ENCODE measurements at regions not wholly inside any gene's neighbourhood (a gene's known extent, or its start where the extent isn't known, plus 50 kb on each side); places are given as distances from the start of the nearest gene placed in this dataset.

DNA sequence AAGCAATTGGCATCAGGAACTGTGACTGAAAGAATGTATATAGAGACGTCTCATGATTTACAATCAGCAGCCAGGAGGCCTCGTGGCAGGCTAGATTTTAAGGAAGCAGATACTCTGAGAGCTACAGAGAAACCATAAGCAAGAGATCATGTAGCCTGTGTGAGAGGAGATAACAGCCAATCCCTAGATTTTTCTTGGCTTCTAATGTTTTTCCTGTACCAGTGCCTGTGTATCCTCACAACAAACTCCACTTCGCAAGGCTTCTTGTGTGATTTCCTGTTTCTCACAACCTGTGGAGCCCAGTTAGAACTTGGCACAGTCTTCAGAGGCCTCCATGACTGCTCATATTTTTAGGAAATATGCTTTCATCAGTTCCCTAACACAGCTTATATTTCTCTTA, 147.9 kb downstream of the PTCHD1 start:
- H3K9me3 ChIP-seq: no peaks in the 10 kb centered on the region
- no peaks in the 10 kb centered on the region for H3K36me3 ChIP-seq
- H3K27me3 ChIP-seq: peaks cover 0 to 3% of the 10 kb centered on the region in 2 donors
- DNase-seq (ENCODE audit: low spot score in 2 of 2): no peak
- TF ChIP-seq, protein P1, sequence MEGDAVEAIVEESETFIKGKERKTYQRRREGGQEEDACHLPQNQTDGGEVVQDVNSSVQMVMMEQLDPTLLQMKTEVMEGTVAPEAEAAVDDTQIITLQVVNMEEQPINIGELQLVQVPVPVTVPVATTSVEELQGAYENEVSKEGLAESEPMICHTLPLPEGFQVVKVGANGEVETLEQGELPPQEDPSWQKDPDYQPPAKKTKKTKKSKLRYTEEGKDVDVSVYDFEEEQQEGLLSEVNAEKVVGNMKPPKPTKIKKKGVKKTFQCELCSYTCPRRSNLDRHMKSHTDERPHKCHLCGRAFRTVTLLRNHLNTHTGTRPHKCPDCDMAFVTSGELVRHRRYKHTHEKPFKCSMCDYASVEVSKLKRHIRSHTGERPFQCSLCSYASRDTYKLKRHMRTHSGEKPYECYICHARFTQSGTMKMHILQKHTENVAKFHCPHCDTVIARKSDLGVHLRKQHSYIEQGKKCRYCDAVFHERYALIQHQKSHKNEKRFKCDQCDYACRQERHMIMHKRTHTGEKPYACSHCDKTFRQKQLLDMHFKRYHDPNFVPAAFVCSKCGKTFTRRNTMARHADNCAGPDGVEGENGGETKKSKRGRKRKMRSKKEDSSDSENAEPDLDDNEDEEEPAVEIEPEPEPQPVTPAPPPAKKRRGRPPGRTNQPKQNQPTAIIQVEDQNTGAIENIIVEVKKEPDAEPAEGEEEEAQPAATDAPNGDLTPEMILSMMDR (IDR thresholded peaks at IDR 0.05): no peak
- H3K27ac ChIP-seq: no peak overlapping the region
- H3K4me3 ChIP-seq: no peak overlapping the region
- intact Hi-C loops (cut with DNase I; ENCODE audit: low total_unique reads): no loop called here
- no peaks in the 10 kb centered on the region for H3K4me1 ChIP-seq

DNA sequence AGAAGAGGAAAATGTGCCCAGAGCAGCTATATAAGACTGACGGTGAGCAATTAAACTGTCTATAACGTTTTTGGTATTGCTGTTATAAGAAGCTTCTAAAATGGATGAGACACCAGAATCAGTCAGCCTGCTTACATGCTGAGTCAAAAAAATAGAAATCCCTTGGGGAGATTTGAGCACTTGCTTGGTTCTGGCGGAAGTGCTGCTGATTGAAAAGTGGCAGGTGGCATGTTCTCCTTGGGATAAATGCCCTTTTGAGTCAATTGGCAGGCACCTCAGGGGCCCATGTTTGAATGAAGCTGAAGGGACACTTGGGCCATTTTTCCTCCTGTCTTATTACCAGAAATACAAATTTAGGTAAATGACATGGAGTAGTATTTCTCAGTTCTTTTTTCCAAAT, 148.7 kb downstream of the PTCHD1 start:
- Histone ChIP-seq H3K27ac (no peak overlapping the region), H3K9me3 (no peaks in the 10 kb centered on the region)

DNA sequence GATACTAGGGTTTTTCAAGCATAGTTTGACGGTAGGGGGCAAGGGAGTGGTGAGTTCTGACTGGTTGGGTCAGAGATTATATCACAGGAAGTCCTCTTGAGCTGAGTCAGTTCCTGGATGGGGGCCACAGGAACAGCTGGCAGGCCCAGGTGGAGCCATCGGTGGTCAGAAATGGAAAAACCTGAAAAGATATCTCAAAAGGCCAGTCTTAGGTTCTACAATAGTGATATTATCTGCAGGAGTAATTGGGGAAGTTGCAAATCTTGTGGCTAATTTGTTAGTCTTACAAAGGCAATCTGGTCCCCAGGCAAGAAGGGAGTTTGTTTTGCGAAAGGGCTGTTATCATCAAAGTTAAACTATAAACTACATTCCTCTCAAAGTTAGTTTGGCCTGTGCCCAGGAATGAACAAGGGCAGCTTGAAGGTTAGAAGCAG, 159.3 kb downstream of the PTCHD1 start:
- Histone ChIP-seq H3K9me3 (no peaks in the 10 kb centered on the region), H3K27me3 (no peaks in the 10 kb centered on the region), H3K36me3 (no peaks in the 10 kb centered on the region), H3K4me1 (no peaks in the 10 kb centered on the region), H3K4me3 (no peak overlapping the region), H3K27ac (no peak overlapping the region)
- no peak for TF ChIP-seq POLR2AphosphoS5 (IDR thresholded peaks at IDR 0.05)
- intact Hi-C loops (cut with DNase I; ENCODE audit: low total_unique reads): no loop called here
- DNase-seq (ENCODE audit: low spot score in 2 of 2): no peak

More for the DNA sequence above, 148.7 kb downstream of the PTCHD1 start:
- no peak for DNase-seq (ENCODE audit: low spot score in 2 of 2)
- intact Hi-C loops (cut with DNase I; ENCODE audit: low total_unique reads): no loop called here
- Histone ChIP-seq H3K27me3 (peaks cover 0 to 3% of the 10 kb centered on the region in 2 donors), H3K36me3 (no peaks in the 10 kb centered on the region), H3K4me1 (no peaks in the 10 kb centered on the region), H3K4me3 (no peak overlapping the region)
- TF ChIP-seq POLR2A (IDR thresholded peaks at IDR 0.05) (no peak), POLR2AphosphoS5 (IDR thresholded peaks at IDR 0.05) (no peak)
- TF ChIP-seq, protein P1 (IDR thresholded peaks at IDR 0.05): no peak

DNA sequence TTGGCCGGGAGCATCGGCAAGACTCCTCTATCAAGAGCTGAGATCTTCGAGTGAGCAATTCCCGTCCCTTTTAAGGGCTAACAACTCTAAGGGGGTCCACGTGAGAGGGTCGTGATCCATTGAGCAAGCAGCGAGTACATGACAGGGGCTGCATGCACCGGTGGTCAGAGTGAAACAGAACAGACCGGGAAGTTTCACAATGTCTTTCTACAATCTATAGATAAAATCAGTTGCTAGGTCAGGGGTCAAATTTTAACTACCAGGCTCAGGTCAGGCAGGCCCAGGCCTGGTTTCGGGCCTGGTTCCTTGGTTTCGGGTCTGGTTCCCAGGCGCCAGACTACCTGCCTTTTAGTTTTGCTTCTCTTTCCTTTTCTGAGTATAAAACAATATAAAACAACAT, 160.1 kb downstream of the PTCHD1 start:
- no peak overlapping the region for H3K4me3 ChIP-seq
- intact Hi-C loops (cut with DNase I; ENCODE audit: low total_unique reads): no loop called here
- DNase-seq (ENCODE audit: low spot score in 2 of 2): no peak

DNA sequence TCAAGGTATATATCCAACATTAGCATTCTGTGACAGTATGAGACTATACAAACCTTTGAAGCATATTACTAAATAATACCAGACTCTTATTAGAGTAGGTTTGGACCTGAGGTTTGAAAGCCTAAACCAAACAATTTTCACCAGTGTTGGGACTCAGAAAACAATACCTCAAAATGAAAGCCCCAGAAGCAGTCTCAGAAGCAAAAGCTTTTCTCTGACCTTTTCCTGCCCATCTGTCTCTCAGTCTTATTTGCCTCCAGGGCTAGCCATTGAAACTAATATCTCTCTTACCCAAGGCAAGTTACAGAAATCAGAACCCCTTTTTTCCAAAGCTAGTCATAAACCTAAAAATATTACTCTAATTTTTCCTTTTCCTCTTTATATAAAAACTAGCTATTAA, 163.3 kb downstream of the PTCHD1 start:
- no peaks in the 10 kb centered on the region for H3K27me3 ChIP-seq
- no peak for TF ChIP-seq POLR2AphosphoS5 (IDR thresholded peaks at IDR 0.05)
- TF ChIP-seq POLR2A (IDR thresholded peaks at IDR 0.05): no peak
- TF ChIP-seq, protein P1 (IDR thresholded peaks at IDR 0.05): no peak
- H3K9me3 ChIP-seq: no peaks in the 10 kb centered on the region
- no peak for DNase-seq (ENCODE audit: low spot score in 2 of 2)
- intact Hi-C loops (cut with DNase I; ENCODE audit: low total_unique reads): no loop called here
- no peak overlapping the region for H3K4me3 ChIP-seq
- no peaks in the 10 kb centered on the region for H3K4me1 ChIP-seq
- no peaks in the 10 kb centered on the region for H3K36me3 ChIP-seq
- no peak overlapping the region for H3K27ac ChIP-seq

More for the DNA sequence above, 160.1 kb downstream of the PTCHD1 start:
- Histone ChIP-seq H3K27me3 (no peaks in the 10 kb centered on the region), H3K27ac (no peak overlapping the region), H3K36me3 (no peaks in the 10 kb centered on the region), H3K4me1 (no peaks in the 10 kb centered on the region), H3K9me3 (no peaks in the 10 kb centered on the region)
- TF ChIP-seq POLR2A (IDR thresholded peaks at IDR 0.05) (no peak), POLR2AphosphoS5 (IDR thresholded peaks at IDR 0.05) (no peak)
- TF ChIP-seq, protein P1 (IDR thresholded peaks at IDR 0.05): no peak

DNA sequence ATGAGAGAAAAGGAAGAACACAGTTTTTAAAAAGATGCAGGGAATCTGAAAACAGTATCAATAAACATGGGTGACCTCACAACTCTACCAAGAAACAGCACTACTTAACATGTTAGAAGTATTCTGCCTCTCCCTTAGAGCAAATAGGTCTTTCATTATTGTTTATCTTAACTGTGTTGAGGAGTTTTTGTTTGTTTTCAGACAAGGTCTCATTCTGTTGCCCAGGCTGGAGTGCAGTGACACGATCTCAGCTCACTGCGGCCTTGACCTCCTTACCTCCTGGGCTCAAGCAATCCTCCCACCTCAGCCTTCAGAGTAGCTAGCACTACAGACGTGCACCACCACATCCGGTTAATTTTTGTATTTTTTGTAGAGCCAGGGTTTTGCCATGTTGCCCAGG, 165.3 kb upstream of the PRDX4 start:
- Histone ChIP-seq H3K4me1 (peaks cover 0 to 2% of the 10 kb centered on the region in 2 donors), H3K36me3 (no peaks in the 10 kb centered on the region), H3K9me3 (no peaks in the 10 kb centered on the region), H3K27me3 (no peaks in the 10 kb centered on the region), H3K27ac (peak overlapping the region in 1 of 2 donors; percentile 3), H3K4me3 (no peak overlapping the region)
- no peak for DNase-seq (ENCODE audit: low spot score in 2 of 2)
- TF ChIP-seq POLR2AphosphoS5 (IDR thresholded peaks at IDR 0.05): no peak
- TF ChIP-seq POLR2A (IDR thresholded peaks at IDR 0.05): no peak
- TF ChIP-seq, protein P1 (IDR thresholded peaks at IDR 0.05): no peak
- intact Hi-C loops (cut with DNase I; ENCODE audit: low total_unique reads): no loop called here

Measured in breast epithelium (tissue), 4 donors.